ENCODE measurements at regions not wholly inside any gene's neighbourhood (a gene's known extent, or its start where the extent isn't known, plus 50 kb on each side); places are given as distances from the start of the nearest gene placed in this dataset.
A peak's percentile ranks its signal among the peaks of the same experiment; 100 is the strongest.
"Not testable (repeated sequence)": the region's sequence is repeated elsewhere in the genome, so short reads cannot be mapped to it uniquely, and the experiment has no call there.

DNA sequence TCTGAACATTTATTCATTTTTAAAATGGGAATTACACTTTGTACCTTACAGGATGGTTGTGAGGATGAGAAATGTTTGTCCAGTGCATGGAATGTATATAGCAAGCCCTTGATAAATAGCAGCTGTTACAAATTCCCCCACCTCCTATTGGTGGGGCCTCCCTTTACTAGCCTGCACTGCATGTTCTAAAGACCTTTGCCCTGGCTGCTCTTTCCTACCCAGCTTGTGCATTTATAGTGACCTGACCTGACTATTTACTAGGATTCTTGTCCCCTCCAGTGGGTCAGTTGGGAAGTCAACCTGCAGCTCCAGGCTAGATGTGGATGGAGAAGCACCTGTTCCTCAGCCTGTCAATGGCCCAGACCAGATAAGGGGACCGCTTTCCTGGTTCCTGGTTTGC is 180.3 kb downstream of the HIPK3 start:
- Histone ChIP-seq H4K20me1 (ENCODE audit: insufficient read depth) (no peaks in the 10 kb centered on the region), H3K4me2 (no peak overlapping the region), H3K9ac (no peak overlapping the region), H3K4me3 (IDR thresholded peaks at IDR 0.05; ENCODE audit: insufficient read depth, low read depth, low read length) (no peak overlapping the region), H3K36me3 (ENCODE audit: insufficient read depth) (no peaks in the 10 kb centered on the region), H3K27me3 (ENCODE audit: insufficient read depth, low read depth) (no peaks in the 10 kb centered on the region), H3K79me2 (ENCODE audit: insufficient read depth, low read depth) (no peaks in the 10 kb centered on the region), H2AFZ (ENCODE audit: low read depth) (no peak overlapping the region), H3K27ac (no peak overlapping the region), H3K4me1 (ENCODE audit: low read depth, poor library complexity, severe bottlenecking) (no peaks in the 10 kb centered on the region)
- TF ChIP-seq CTCF (conservative IDR thresholded peaks at IDR 0.05; ENCODE audit: low read depth, low read length), result no peak

DNA sequence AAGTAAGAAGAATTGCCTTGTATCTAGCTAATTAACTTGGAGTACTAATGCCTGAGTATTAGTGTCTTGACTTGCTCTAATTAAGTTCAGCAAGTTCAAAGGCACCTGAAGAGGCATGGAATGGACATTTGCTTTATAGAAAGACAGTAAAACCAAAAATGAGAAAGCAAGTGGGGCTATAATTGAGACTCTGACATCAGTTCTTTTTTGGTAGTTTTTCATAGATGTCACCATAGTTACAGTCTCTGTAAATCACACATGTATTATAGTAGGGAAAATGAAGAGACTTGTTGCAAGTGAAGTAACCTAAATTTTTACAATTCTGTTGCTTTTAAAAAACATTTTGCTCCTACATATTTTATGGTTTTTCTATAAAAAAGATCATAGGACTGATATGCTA is 178.0 kb downstream of the HIPK3 start:
- Histone ChIP-seq H3K4me2 (no peak overlapping the region), H3K79me2 (ENCODE audit: insufficient read depth, low read depth) (no peaks in the 10 kb centered on the region)
- TF ChIP-seq CTCF (conservative IDR thresholded peaks at IDR 0.05; ENCODE audit: low read depth, low read length), result no peak

GRCh38 chr11:33434294-33434693 is 177.1 kb downstream of the HIPK3 start:
- Histone ChIP-seq H3K9ac (no peak overlapping the region), H3K79me2 (ENCODE audit: insufficient read depth, low read depth) (no peaks in the 10 kb centered on the region), H3K4me2 (no peak overlapping the region), H2AFZ (ENCODE audit: low read depth) (no peak overlapping the region), H3K27me3 (ENCODE audit: insufficient read depth, low read depth) (no peaks in the 10 kb centered on the region), H4K20me1 (ENCODE audit: insufficient read depth) (no peaks in the 10 kb centered on the region), H3K27ac (no peak overlapping the region), H3K4me3 (IDR thresholded peaks at IDR 0.05; ENCODE audit: insufficient read depth, low read depth, low read length) (no peak overlapping the region), H3K36me3 (ENCODE audit: insufficient read depth) (no peaks in the 10 kb centered on the region), H3K4me1 (ENCODE audit: low read depth, poor library complexity, severe bottlenecking) (no peaks in the 10 kb centered on the region)
- no peak for TF ChIP-seq CTCF (conservative IDR thresholded peaks at IDR 0.05; ENCODE audit: low read depth, low read length)

More for the DNA sequence above, 178.0 kb downstream of the HIPK3 start:
- Histone ChIP-seq H4K20me1 (ENCODE audit: insufficient read depth) (no peaks in the 10 kb centered on the region), H3K27ac (no peak overlapping the region), H3K4me1 (ENCODE audit: low read depth, poor library complexity, severe bottlenecking) (no peaks in the 10 kb centered on the region), H3K4me3 (IDR thresholded peaks at IDR 0.05; ENCODE audit: insufficient read depth, low read depth, low read length) (no peak overlapping the region), H3K27me3 (ENCODE audit: insufficient read depth, low read depth) (no peaks in the 10 kb centered on the region), H3K9ac (no peak overlapping the region), H2AFZ (ENCODE audit: low read depth) (no peak overlapping the region), H3K36me3 (ENCODE audit: insufficient read depth) (no peaks in the 10 kb centered on the region)

- H3K9ac ChIP-seq; H3K4me2 ChIP-seq; H3K4me1 ChIP-seq (ENCODE audit: low read depth, poor library complexity, severe bottlenecking); H3K27me3 ChIP-seq (ENCODE audit: insufficient read depth, low read depth); H2AFZ ChIP-seq (ENCODE audit: low read depth); H3K4me3 ChIP-seq (IDR thresholded peaks at IDR 0.05; ENCODE audit: insufficient read depth, low read depth, low read length); H3K79me2 ChIP-seq (ENCODE audit: insufficient read depth, low read depth); H3K27ac ChIP-seq; H4K20me1 ChIP-seq (ENCODE audit: insufficient read depth); H3K36me3 ChIP-seq (ENCODE audit: insufficient read depth): not testable (repeated sequence)
Measured at GRCh38 chr11:33428435-33428834, 171.3 kb downstream of the HIPK3 start.

DNA sequence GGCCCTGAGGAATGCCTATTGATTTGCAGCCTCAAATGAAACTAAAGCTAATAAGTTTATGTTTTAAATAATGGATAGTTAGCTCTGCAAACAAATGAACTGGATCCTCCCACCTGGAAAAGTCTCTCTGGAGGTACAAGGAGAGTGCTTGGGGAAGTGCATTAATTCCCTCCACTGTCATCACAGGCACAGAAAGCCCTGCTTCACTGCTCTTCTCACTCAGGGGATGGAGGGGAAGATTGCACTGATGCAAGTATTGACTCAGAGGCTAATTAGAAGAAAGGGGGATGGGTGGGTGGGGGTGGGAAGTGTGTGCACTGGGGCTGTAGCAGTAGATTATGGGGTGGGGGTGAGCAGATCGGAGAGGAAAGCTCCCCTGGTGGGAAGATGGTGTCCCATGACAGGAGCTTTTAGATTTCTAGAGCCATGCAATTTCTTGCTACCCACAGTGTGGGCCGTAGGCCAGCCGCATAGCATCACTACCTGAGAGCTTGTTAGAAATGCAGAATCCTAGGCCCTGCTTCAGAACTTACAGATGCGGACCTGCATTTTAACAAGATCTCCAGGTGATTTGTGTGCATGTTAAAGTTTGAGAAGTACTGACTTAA is 163.9 kb downstream of the HIPK3 start:
- no peak for TF ChIP-seq CTCF (conservative IDR thresholded peaks at IDR 0.05; ENCODE audit: low read depth, low read length)
- no peak overlapping the region for H3K9ac ChIP-seq
- no peaks in the 10 kb centered on the region for H4K20me1 ChIP-seq (ENCODE audit: insufficient read depth)
- peak overlapping the region; percentile 38 for H3K4me2 ChIP-seq
- H2AFZ ChIP-seq (ENCODE audit: low read depth), result no peak overlapping the region
- H3K27me3 ChIP-seq (ENCODE audit: insufficient read depth, low read depth), result no peaks in the 10 kb centered on the region
- H3K36me3 ChIP-seq (ENCODE audit: insufficient read depth), result no peaks in the 10 kb centered on the region
- H3K79me2 ChIP-seq (ENCODE audit: insufficient read depth, low read depth), result no peaks in the 10 kb centered on the region
- no peak overlapping the region; the same call in 1 of the 2 replicates for H3K27ac ChIP-seq
- H3K4me3 ChIP-seq (IDR thresholded peaks at IDR 0.05; ENCODE audit: insufficient read depth, low read depth, low read length), result no peak overlapping the region
- H3K4me1 ChIP-seq (ENCODE audit: low read depth, poor library complexity, severe bottlenecking), result peaks cover 29% of the 10 kb centered on the region
